ENCODE measurements at regions not wholly inside any gene's neighbourhood (a gene's known extent, or its start where the extent isn't known, plus 50 kb on each side); places are given as distances from the start of the nearest gene placed in this dataset.

DNA sequence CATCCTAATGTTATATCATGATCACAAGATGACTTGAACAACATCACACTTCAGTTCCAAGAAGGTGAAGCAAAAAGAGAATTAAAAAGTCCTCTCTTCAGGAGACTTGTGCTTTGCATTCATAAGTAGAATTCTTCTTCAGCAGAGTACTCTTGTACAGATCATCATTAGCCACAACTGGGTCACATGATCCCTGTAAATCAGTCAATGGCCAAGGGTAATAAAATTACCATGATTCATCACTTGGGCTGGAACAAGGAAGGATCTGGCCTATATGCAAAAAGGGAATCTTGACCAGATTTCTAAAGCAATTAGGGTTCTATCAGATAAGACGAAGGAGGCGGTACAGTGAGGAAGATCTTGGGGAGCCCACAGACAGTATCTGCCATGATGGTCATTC lies 458.0 kb upstream of the DEPDC1 start:
- Histone ChIP-seq H3K9me3 (peaks cover 0 to 6% (median 0%) of the 10 kb centered on the region in 12 donors), H3K27ac (no peak overlapping the region), H3K27me3 (no peaks in the 10 kb centered on the region), H3K36me3 (no peaks in the 10 kb centered on the region), H3K4me1 (peaks cover 0 to 6% (median 0%) of the 10 kb centered on the region in 12 donors), H3K4me3 (no peak overlapping the region)
- no peak for DNase-seq
- TF ChIP-seq CTCF (IDR thresholded peaks at IDR 0.05) (no peak), POLR2A (IDR thresholded peaks at IDR 0.05) (no peak)
- no peak for ATAC-seq
- 90 to 97% (median 94%) methylated on average over 2 of the region's 2 CpGs for whole genome bisulfite sequencing, 4 donors
- intact Hi-C loops (cut with DNase I): loop anchor here in 1 of 10 donors (5.0 kb wide), 1 partner anchor 208 kb away; no protein-coding TSS in a partner anchor

- no peak for DNase-seq
- intact Hi-C loops (cut with DNase I): loop anchor here in 1 of 10 donors (5.0 kb wide), 1 partner anchor 208 kb away; no protein-coding TSS in a partner anchor
These were observed 458.5 kb upstream of the DEPDC1 start for GRCh38 chr1:68955424-68955823.

GRCh38 chr1:68958958-68959357 lies 462.1 kb upstream of the DEPDC1 start:
- Histone ChIP-seq H3K9me3 (no peaks in the 10 kb centered on the region), H3K4me1 (peaks cover 0 to 6% (median 0%) of the 10 kb centered on the region in 12 donors), H3K27ac (no peak overlapping the region), H3K27me3 (no peaks in the 10 kb centered on the region), H3K4me3 (no peak overlapping the region), H3K36me3 (no peaks in the 10 kb centered on the region)
- intact Hi-C loops (cut with DNase I): loop anchor here in 1 of 10 donors (5.0 kb wide), 1 partner anchor 212 kb away; no protein-coding TSS in a partner anchor
- 24 to 36% (median 32%) methylated on average over 3 of the region's 3 CpGs for WGBS, 4 donors
- TF ChIP-seq POLR2A (IDR thresholded peaks at IDR 0.05): no peak
- TF ChIP-seq CTCF (IDR thresholded peaks at IDR 0.05): no peak
- ATAC-seq: peak in 3 of 4 donors; percentile 37 to 65 (median 46)
- DNase-seq: no peak

More at GRCh38 chr1:68955424-68955823, 458.5 kb upstream of the DEPDC1 start:
- Histone ChIP-seq H3K36me3 (no peaks in the 10 kb centered on the region), H3K27me3 (no peaks in the 10 kb centered on the region), H3K9me3 (peaks cover 0 to 6% (median 0%) of the 10 kb centered on the region in 12 donors), H3K4me1 (peaks cover 0 to 6% (median 0%) of the 10 kb centered on the region in 12 donors), H3K4me3 (no peak overlapping the region), H3K27ac (no peak overlapping the region)
- peak in 2 of 4 donors; percentile 49 to 63 for ATAC-seq
- TF ChIP-seq POLR2A (IDR thresholded peaks at IDR 0.05) (no peak), CTCF (IDR thresholded peaks at IDR 0.05) (no peak)
- 41 to 58% (median 47%) methylated on average over 5 of the region's 5 CpGs for WGBS, 4 donors

DNA sequence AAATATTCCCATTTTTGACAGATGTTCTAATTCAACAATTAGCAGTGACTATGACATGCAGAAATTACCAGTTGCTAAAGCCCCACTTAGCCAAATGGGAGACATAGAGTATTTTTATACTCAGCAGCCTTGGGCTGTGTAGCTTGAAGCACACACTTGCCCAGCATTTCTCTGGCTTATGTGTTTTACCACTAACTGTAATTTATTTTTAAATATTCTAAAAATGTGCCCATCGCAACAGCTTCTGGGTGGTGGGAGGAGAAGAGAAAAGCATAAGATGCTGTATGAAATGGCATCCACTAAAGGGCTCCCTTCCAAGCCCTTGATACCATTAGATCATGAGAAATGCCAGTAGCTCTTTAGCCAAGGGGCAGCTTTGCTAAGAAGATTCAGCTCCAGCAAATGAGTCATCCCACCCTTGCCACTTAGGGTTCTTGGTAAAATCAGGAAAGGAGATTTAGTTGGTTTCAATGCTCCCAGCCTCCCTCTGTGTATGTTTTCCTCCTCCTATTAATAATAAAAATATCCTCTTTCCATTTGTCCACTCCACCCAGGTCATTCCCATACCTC lies 462.7 kb upstream of the DEPDC1 start:
- WGBS, 4 donors: 82 to 93% (median 84%) methylated on average over 1 of the region's 1 CpG
- Histone ChIP-seq H3K4me3 (no peak overlapping the region), H3K9me3 (no peaks in the 10 kb centered on the region), H3K4me1 (peaks cover 0 to 6% (median 0%) of the 10 kb centered on the region in 12 donors), H3K27ac (no peak overlapping the region), H3K36me3 (no peaks in the 10 kb centered on the region), H3K27me3 (no peaks in the 10 kb centered on the region)
- ATAC-seq (no peak), DNase-seq (no peak)
- TF ChIP-seq CTCF (IDR thresholded peaks at IDR 0.05) (no peak), POLR2A (IDR thresholded peaks at IDR 0.05) (no peak)
- intact Hi-C loops (cut with DNase I): loop anchor here in 1 of 10 donors (5.0 kb wide), 1 partner anchor 212 kb away; no protein-coding TSS in a partner anchor
